ENCODE measurements at regions not wholly inside any gene's neighbourhood (a gene's known extent, or its start where the extent isn't known, plus 50 kb on each side); places are given as distances from the start of the nearest gene placed in this dataset.

DNA sequence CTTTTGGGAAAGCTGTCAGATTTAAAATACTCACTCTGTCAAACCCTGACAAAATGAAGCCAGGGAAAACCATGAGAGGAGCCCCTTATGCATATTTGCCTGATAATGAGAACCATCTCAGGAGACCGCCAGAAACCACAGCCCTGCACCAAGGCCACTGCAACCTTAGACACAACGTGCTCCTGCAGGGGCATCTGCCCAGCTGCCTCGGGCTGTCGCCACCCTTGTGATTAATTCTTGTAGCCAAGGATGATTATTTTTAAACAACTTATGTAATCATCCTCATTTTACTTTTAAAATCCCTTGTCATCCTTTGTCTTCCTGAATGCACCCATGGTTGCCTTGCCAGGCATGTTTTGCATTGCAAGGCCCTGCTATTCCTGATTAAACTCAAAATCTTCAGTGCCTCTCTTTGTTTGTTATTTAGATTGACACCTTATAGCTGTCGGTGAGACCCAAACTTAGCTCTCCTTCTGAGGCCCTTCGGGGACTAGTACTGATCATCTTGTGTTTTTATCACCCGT is 766.4 kb upstream of the TMEM132C start:
- no peak for DNase-seq (ENCODE audit: low read depth, low spot score)
- ATAC-seq: no peak
- WGBS (ENCODE audit: insufficient coverage, insufficient replicate concordance, low lambda C conversion rate, missing lambda C conversion rate): 36% methylated on average over 7 of the region's 7 CpGs
- FAIRE-seq: no peak
- TF ChIP-seq FOXM1 (IDR thresholded peaks at IDR 0.05; ENCODE audit: low read depth, low read length) (no peak), NR2C2 (IDR thresholded peaks at IDR 0.05; ENCODE audit: borderline replicate concordance, control insufficient read depth, insufficient read length, low read depth) (no peak), NR2C1 (IDR thresholded peaks at IDR 0.05) (no peak), FOXK2 (IDR thresholded peaks at IDR 0.05) (no peak)
- TF ChIP-seq, protein P1, sequence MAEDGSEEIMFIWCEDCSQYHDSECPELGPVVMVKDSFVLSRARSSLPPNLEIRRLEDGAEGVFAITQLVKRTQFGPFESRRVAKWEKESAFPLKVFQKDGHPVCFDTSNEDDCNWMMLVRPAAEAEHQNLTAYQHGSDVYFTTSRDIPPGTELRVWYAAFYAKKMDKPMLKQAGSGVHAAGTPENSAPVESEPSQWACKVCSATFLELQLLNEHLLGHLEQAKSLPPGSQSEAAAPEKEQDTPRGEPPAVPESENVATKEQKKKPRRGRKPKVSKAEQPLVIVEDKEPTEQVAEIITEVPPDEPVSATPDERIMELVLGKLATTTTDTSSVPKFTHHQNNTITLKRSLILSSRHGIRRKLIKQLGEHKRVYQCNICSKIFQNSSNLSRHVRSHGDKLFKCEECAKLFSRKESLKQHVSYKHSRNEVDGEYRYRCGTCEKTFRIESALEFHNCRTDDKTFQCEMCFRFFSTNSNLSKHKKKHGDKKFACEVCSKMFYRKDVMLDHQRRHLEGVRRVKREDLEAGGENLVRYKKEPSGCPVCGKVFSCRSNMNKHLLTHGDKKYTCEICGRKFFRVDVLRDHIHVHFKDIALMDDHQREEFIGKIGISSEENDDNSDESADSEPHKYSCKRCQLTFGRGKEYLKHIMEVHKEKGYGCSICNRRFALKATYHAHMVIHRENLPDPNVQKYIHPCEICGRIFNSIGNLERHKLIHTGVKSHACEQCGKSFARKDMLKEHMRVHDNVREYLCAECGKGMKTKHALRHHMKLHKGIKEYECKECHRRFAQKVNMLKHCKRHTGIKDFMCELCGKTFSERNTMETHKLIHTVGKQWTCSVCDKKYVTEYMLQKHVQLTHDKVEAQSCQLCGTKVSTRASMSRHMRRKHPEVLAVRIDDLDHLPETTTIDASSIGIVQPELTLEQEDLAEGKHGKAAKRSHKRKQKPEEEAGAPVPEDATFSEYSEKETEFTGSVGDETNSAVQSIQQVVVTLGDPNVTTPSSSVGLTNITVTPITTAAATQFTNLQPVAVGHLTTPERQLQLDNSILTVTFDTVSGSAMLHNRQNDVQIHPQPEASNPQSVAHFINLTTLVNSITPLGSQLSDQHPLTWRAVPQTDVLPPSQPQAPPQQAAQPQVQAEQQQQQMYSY (CRISPR knock-in tag; IDR thresholded peaks at IDR 0.05): no peak
- Histone ChIP-seq H2AFZ (ENCODE audit: control insufficient read depth, low read depth, low read length) (no peak overlapping the region), H4K20me1 (ENCODE audit: control insufficient read depth, insufficient read depth) (no peaks in the 10 kb centered on the region), H3K9me3 (replicated peaks; ENCODE audit: control insufficient read depth, insufficient read depth, low read length) (no peaks in the 10 kb centered on the region; the same call in 2 of the 3 replicates), H3K4me2 (ENCODE audit: control insufficient read depth, insufficient read depth) (no peak overlapping the region), H3K9ac (ENCODE audit: control insufficient read depth, insufficient read depth, low read length) (no peak overlapping the region), H3K4me3 (no peak overlapping the region), H3K27ac (ENCODE audit: control insufficient read depth, insufficient read depth) (no peak overlapping the region), H3K36me3 (ENCODE audit: control insufficient read depth in 2 of 2, insufficient read depth in 2 of 2, low read length in 1 of 2) (no peaks in the 10 kb centered on the region), H3K79me2 (ENCODE audit: control insufficient read depth, insufficient read depth, low read length) (no peaks in the 10 kb centered on the region), H3K27me3 (replicated peaks in 1 of 2; ENCODE audit: control insufficient read depth in 2 of 2, insufficient read depth in 2 of 2, low read length in 1 of 2) (no peaks in the 10 kb centered on the region), H3K4me1 (ENCODE audit: control insufficient read depth, insufficient read depth, low read length) (no peaks in the 10 kb centered on the region)
- BruUV-seq (replicated peaks): no TSS peak
- in situ Hi-C loops (cut with MboI) (no loop called here), intact Hi-C loops (cut with micrococcal nuclease; ENCODE audit: unreplicated experiment) (no loop called here)
- ChIA-PET SMC1A (ENCODE audit: uncharacterized antibody, unreplicated experiment) (interaction anchor here (1.0 to 1.9 kb wide), 2 partner anchors 11 to 38 kb away, joined by 3 to 6 read pairs; no protein-coding TSS in a partner anchor), POLR2A (no interaction called here), CTCF (interaction anchor here (1.4 kb wide), 1 partner anchor 56 kb away, joined by 3 read pairs; no protein-coding TSS in a partner anchor), RAD21 (ENCODE audit: unreplicated experiment) (interaction anchor here (0.8 to 1.0 kb wide), 2 partner anchors 136 to 177 kb away, joined by 3 read pairs; no protein-coding TSS in a partner anchor)
